ENCODE measurements at regions not wholly inside any gene's neighbourhood (a gene's known extent, or its start where the extent isn't known, plus 50 kb on each side); places are given as distances from the start of the nearest gene placed in this dataset.
"Not testable (repeated sequence)": the region's sequence is repeated elsewhere in the genome, so short reads cannot be mapped to it uniquely, and the experiment has no call there.

DNA sequence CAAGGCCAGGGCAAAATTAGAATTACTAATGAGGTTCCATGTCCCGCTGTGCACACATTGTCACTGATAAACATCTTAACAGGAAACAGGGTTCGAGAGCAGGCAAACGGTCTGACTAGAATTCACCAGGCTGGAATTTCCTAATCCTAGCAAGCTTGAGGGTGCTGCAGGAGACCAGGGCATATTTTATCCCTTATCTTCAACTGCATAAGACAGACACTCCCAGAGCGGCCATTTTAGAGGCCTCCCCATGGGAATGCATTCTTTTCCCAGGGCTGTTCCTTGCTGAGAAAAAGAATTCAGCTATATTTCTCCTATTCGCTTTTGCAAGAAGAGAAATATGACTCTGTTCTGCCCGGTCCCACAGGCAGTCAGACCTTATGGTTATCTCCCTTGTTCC is 282.5 kb upstream of the TACR3 start:
- not testable (repeated sequence) for TF ChIP-seq ZFP3 (CRISPR knock-in tag; IDR thresholded peaks at IDR 0.05); ARNTL (CRISPR knock-in tag; IDR thresholded peaks at IDR 0.05; ENCODE audit: borderline replicate concordance, low read depth); ISL1 (CRISPR knock-in tag; IDR thresholded peaks at IDR 0.05); PPARA (CRISPR knock-in tag; IDR thresholded peaks at IDR 0.05; ENCODE audit: borderline replicate concordance); ZNF8 (CRISPR knock-in tag; IDR thresholded peaks at IDR 0.05); RARB (CRISPR knock-in tag; IDR thresholded peaks at IDR 0.05); POU6F1 (CRISPR knock-in tag; IDR thresholded peaks at IDR 0.05; ENCODE audit: borderline replicate concordance, low read depth); TSHZ2 (CRISPR knock-in tag; IDR thresholded peaks at IDR 0.05)
- TF ChIP-seq, protein P1, sequence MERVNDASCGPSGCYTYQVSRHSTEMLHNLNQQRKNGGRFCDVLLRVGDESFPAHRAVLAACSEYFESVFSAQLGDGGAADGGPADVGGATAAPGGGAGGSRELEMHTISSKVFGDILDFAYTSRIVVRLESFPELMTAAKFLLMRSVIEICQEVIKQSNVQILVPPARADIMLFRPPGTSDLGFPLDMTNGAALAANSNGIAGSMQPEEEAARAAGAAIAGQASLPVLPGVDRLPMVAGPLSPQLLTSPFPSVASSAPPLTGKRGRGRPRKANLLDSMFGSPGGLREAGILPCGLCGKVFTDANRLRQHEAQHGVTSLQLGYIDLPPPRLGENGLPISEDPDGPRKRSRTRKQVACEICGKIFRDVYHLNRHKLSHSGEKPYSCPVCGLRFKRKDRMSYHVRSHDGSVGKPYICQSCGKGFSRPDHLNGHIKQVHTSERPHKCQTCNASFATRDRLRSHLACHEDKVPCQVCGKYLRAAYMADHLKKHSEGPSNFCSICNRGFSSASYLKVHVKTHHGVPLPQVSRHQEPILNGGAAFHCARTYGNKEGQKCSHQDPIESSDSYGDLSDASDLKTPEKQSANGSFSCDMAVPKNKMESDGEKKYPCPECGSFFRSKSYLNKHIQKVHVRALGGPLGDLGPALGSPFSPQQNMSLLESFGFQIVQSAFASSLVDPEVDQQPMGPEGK (CRISPR knock-in tag; IDR thresholded peaks at IDR 0.05; ENCODE audit: borderline replicate concordance) = not testable (repeated sequence)
- TF ChIP-seq, protein P2, sequence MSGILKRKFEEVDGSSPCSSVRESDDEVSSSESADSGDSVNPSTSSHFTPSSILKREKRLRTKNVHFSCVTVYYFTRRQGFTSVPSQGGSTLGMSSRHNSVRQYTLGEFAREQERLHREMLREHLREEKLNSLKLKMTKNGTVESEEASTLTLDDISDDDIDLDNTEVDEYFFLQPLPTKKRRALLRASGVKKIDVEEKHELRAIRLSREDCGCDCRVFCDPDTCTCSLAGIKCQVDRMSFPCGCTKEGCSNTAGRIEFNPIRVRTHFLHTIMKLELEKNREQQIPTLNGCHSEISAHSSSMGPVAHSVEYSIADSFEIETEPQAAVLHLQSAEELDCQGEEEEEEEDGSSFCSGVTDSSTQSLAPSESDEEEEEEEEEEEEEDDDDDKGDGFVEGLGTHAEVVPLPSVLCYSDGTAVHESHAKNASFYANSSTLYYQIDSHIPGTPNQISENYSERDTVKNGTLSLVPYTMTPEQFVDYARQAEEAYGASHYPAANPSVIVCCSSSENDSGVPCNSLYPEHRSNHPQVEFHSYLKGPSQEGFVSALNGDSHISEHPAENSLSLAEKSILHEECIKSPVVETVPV (CRISPR knock-in tag; IDR thresholded peaks at IDR 0.05) = not testable (repeated sequence)

Data from SK-N-SH treated with all-trans-retinoic acid at 6 μM for 48 hours (cell line).